DOHH2 (cell line): ENCODE measurements at regions not wholly inside any gene's neighbourhood (a gene's known extent, or its start where the extent isn't known, plus 50 kb on each side); places are given as distances from the start of the nearest gene placed in this dataset.

ENCODE experiments used
- EZH2phosphoT487 ChIP-seq: fragments of 200-600 bp; sonication (generic); IDR thresholded peaks from 2 replicates; pipeline ENCODE4 v1.6.1; 2017; ENCODE audit warnings: borderline replicate concordance, mild to moderate bottlenecking, antibody characterized with exemption, low read length, moderate library complexity, mixed read lengths
- TF ChIP-seq, protein P1 (sequence below): fragments of 200-600 bp; sonication (generic); IDR thresholded peaks from one replicate; pipeline ENCODE4 v1.5.1; 2014; ENCODE audit warnings: antibody characterized with exemption, mild to moderate bottlenecking, low read depth, low read length; ENCODE audit not compliant: poor library complexity, severe bottlenecking

DNA sequence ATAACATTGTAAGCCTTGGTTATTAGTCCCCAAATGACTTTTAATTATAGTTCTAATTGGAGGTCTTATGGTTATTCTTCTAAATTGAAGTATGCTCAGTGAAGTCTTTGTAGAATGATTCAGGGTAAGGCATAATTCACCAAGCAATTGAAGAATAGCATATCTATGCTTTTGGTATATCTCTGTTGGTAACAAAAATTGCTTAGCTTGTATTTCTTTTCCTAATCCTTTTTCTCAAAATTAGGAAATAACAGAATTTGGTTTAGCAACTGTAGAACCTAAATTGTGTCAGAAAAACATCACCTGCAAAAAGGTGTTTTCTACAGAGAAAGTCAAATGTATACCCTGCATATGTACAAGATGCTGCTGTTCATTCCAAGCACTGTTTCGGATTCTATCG is 189.2 kb upstream of the EPHA4 start:
- TF ChIP-seq EZH2phosphoT487, result no peak
- TF ChIP-seq, protein P1, sequence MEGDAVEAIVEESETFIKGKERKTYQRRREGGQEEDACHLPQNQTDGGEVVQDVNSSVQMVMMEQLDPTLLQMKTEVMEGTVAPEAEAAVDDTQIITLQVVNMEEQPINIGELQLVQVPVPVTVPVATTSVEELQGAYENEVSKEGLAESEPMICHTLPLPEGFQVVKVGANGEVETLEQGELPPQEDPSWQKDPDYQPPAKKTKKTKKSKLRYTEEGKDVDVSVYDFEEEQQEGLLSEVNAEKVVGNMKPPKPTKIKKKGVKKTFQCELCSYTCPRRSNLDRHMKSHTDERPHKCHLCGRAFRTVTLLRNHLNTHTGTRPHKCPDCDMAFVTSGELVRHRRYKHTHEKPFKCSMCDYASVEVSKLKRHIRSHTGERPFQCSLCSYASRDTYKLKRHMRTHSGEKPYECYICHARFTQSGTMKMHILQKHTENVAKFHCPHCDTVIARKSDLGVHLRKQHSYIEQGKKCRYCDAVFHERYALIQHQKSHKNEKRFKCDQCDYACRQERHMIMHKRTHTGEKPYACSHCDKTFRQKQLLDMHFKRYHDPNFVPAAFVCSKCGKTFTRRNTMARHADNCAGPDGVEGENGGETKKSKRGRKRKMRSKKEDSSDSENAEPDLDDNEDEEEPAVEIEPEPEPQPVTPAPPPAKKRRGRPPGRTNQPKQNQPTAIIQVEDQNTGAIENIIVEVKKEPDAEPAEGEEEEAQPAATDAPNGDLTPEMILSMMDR, result no peak
